Gastrocnemius medialis (tissue), 4 donors: ENCODE measurements at regions not wholly inside any gene's neighbourhood (a gene's known extent, or its start where the extent isn't known, plus 50 kb on each side); places are given as distances from the start of the nearest gene placed in this dataset.

Experiments
- ATAC-seq, 2 donors: fragments of 150-250 bp; one replicate each; pipeline ENCODE4 v1.9.1; 2016
- DNase-seq, 2 donors: peaks; one replicate each; pipeline ENCODE4 v3.0.0-alpha.2; 2019
- H3K27ac ChIP-seq, 4 donors: fragments of 200-600 bp; sonication (generic); 1 replicate in 1 of 4; 2 replicates in 3 of 4; pipeline ENCODE4 v1.5.1; 2016 to 2018; ENCODE audit warnings: mild to moderate bottlenecking in 2 of 4, moderate library complexity in 1 of 4
- H3K27me3 ChIP-seq, 3 donors: fragments of 200-600 bp; sonication (generic) in 2 of 3; 1 replicate in 1 of 3; 2 replicates in 2 of 3; pipeline versions ENCODE4 v1.5.1 to v1.6.0; 2016 to 2019; ENCODE audit warnings: mild to moderate bottlenecking in 1 of 3, moderate library complexity in 1 of 3
- H3K36me3 ChIP-seq, 2 donors: fragments of 200-600 bp; sonication (generic) in 1 of 2; one replicate each; pipeline ENCODE4 v1.5.1; 2017 to 2018
- H3K4me1 ChIP-seq, 2 donors: fragments of 200-600 bp; sonication (generic) in 1 of 2; one replicate each; pipeline ENCODE4 v1.5.1; 2016 to 2017; ENCODE audit warnings: mild to moderate bottlenecking in 2 of 2
- H3K4me3 ChIP-seq, 4 donors: fragments of 200-600 bp; sonication (generic) in 3 of 4; 1 replicate in 1 of 4; 2 replicates in 3 of 4; pipeline ENCODE4 v1.5.1; 2016 to 2019; ENCODE audit warnings: mild to moderate bottlenecking in 2 of 4
- H3K9me3 ChIP-seq, 3 donors: fragments of 200-600 bp; sonication (generic) in 2 of 3; 1 replicate in 1 of 3; 2 replicates in 2 of 3; pipeline ENCODE4 v1.5.1; 2016 to 2019
- POLR2A ChIP-seq, 2 donors: fragments of 450-650 bp; IDR thresholded peaks; one replicate each; pipeline ENCODE4 v1.6.1; 2017; ENCODE audit warnings: antibody characterized with exemption in 2 of 2, mild to moderate bottlenecking in 2 of 2, moderate library complexity in 2 of 2
- in situ Hi-C, 4 donors: fragments of 200-750 bp; cut with MboI; loops; one replicate each; pipeline versions ENCODE4 v1.15.0 to v1.8.0; 2017; ENCODE audit warnings: low sequenced_read_pairs in 4 of 4
- intact Hi-C: fragments of 100-400 bp; cut with DNase I; formaldehyde crosslinking; loops from one replicate; pipeline ENCODE4 v1.15.1; 2023; ENCODE audit warnings: low total_unique reads
- TF ChIP-seq, protein P1 (sequence below), 5 experiments: fragments of 450-650 bp in 3 of 5; fragments of 200-600 bp in 2 of 5; sonication (generic) in 2 of 5; IDR thresholded peaks in 4 of 5; conservative IDR thresholded peaks in 1 of 5; 1 replicate in 4 of 5; 2 replicates in 1 of 5; pipeline ENCODE4 v1.5.1; 2016 to 2019; ENCODE audit warnings: antibody characterized with exemption in 5 of 5, mild to moderate bottlenecking in 3 of 5, moderate library complexity in 3 of 5

DNA sequence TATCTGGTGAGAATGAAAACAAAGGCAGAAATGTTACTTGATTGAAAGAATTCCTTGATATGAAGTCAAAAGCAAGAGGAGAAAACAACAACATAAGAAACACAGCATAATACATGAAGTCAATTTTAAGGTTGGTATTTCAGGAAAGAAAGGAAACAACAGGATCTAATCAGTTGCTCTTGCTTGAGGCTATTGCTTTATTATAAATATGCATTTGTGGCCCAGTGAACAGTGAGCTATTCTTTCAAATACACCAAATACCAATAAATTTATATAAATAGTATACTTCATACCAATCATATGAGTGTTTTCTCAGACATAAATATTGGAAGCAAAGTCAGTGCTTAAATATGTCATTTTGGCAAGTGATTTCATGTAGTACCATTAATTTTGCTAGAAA, 806.6 kb downstream of the NXPH1 start:
- H3K4me3 ChIP-seq = no peak overlapping the region
- ATAC-seq (no peak), DNase-seq (no peak)
- in situ Hi-C loops = no loop called here
- H3K4me1 ChIP-seq = no peaks in the 10 kb centered on the region
- H3K27ac ChIP-seq = no peak overlapping the region
- H3K36me3 ChIP-seq = no peaks in the 10 kb centered on the region
- intact Hi-C loops = no loop called here
- H3K27me3 ChIP-seq = no peaks in the 10 kb centered on the region
- no peaks in the 10 kb centered on the region for H3K9me3 ChIP-seq
- TF ChIP-seq POLR2A (IDR thresholded peaks at IDR 0.05) = no peak
- TF ChIP-seq, protein P1, sequence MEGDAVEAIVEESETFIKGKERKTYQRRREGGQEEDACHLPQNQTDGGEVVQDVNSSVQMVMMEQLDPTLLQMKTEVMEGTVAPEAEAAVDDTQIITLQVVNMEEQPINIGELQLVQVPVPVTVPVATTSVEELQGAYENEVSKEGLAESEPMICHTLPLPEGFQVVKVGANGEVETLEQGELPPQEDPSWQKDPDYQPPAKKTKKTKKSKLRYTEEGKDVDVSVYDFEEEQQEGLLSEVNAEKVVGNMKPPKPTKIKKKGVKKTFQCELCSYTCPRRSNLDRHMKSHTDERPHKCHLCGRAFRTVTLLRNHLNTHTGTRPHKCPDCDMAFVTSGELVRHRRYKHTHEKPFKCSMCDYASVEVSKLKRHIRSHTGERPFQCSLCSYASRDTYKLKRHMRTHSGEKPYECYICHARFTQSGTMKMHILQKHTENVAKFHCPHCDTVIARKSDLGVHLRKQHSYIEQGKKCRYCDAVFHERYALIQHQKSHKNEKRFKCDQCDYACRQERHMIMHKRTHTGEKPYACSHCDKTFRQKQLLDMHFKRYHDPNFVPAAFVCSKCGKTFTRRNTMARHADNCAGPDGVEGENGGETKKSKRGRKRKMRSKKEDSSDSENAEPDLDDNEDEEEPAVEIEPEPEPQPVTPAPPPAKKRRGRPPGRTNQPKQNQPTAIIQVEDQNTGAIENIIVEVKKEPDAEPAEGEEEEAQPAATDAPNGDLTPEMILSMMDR (IDR thresholded peaks at IDR 0.05 in 4 of 5, conservative IDR thresholded peaks at IDR 0.05 in 1 of 5) = no peak

GRCh38 chr7:9241826-9242225, 808.4 kb downstream of the NXPH1 start:
- intact Hi-C loops (no loop called here), in situ Hi-C loops (no loop called here)
- H3K9me3 ChIP-seq = no peaks in the 10 kb centered on the region
- no peak overlapping the region for H3K4me3 ChIP-seq
- no peaks in the 10 kb centered on the region for H3K27me3 ChIP-seq
- no peak overlapping the region for H3K27ac ChIP-seq
- DNase-seq (no peak), ATAC-seq (no peak)
- no peaks in the 10 kb centered on the region for H3K4me1 ChIP-seq
- TF ChIP-seq, protein P1 (IDR thresholded peaks at IDR 0.05 in 4 of 5, conservative IDR thresholded peaks at IDR 0.05 in 1 of 5) = no peak
- TF ChIP-seq POLR2A (IDR thresholded peaks at IDR 0.05) = no peak
- no peaks in the 10 kb centered on the region for H3K36me3 ChIP-seq

GRCh38 chr7:9242636-9243035, 809.2 kb downstream of the NXPH1 start:
- DNase-seq (no peak), ATAC-seq (no peak)
- Histone ChIP-seq H3K36me3 (no peaks in the 10 kb centered on the region), H3K4me3 (no peak overlapping the region), H3K27ac (no peak overlapping the region), H3K4me1 (no peaks in the 10 kb centered on the region), H3K9me3 (no peaks in the 10 kb centered on the region), H3K27me3 (no peaks in the 10 kb centered on the region)
- intact Hi-C loops (no loop called here), in situ Hi-C loops (no loop called here)
- no peak for TF ChIP-seq POLR2A (IDR thresholded peaks at IDR 0.05)
- TF ChIP-seq, protein P1 (IDR thresholded peaks at IDR 0.05 in 4 of 5, conservative IDR thresholded peaks at IDR 0.05 in 1 of 5) = no peak

- ATAC-seq = no peak
- Histone ChIP-seq H3K4me3 (no peak overlapping the region), H3K27me3 (no peaks in the 10 kb centered on the region), H3K36me3 (no peaks in the 10 kb centered on the region), H3K9me3 (no peaks in the 10 kb centered on the region), H3K4me1 (no peaks in the 10 kb centered on the region), H3K27ac (no peak overlapping the region)
- DNase-seq = no peak
- TF ChIP-seq, protein P1 (IDR thresholded peaks at IDR 0.05 in 4 of 5, conservative IDR thresholded peaks at IDR 0.05 in 1 of 5) = no peak
- no peak for TF ChIP-seq POLR2A (IDR thresholded peaks at IDR 0.05)
- in situ Hi-C loops = no loop called here
- intact Hi-C loops = no loop called here
Measured at GRCh38 chr7:9250876-9251275, 817.5 kb downstream of the NXPH1 start.

DNA sequence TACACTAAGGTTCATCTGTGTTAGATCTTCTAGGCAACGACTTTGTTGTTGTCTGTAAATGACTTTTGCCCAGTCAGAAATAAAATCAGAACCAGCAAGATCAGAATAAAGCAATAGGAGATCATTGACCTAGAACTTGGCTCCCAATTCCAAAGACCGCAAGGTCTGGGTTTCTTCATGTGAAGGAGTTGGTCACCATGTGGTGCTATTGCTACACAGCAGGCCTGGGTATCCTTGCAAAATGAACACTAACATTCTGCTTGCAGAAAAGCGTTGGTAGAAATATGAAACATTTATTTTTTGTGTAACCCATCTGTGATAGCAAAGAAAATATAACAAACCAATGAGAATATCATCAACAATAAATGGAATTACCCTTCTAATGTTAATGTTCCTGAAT, 831.0 kb downstream of the NXPH1 start:
- DNase-seq = no peak
- no peak for ATAC-seq
- no peaks in the 10 kb centered on the region for H3K36me3 ChIP-seq
- no peak overlapping the region for H3K27ac ChIP-seq
- no peaks in the 10 kb centered on the region for H3K4me1 ChIP-seq
- no peak overlapping the region for H3K4me3 ChIP-seq
- no peaks in the 10 kb centered on the region for H3K27me3 ChIP-seq
- intact Hi-C loops (no loop called here), in situ Hi-C loops (no loop called here)
- TF ChIP-seq, protein P1 (IDR thresholded peaks at IDR 0.05 in 4 of 5, conservative IDR thresholded peaks at IDR 0.05 in 1 of 5) = no peak
- TF ChIP-seq POLR2A (IDR thresholded peaks at IDR 0.05) = no peak
- H3K9me3 ChIP-seq = no peaks in the 10 kb centered on the region
